ENCODE measurements at regions not wholly inside any gene's neighbourhood (a gene's known extent, or its start where the extent isn't known, plus 50 kb on each side); places are given as distances from the start of the nearest gene placed in this dataset.

DNA sequence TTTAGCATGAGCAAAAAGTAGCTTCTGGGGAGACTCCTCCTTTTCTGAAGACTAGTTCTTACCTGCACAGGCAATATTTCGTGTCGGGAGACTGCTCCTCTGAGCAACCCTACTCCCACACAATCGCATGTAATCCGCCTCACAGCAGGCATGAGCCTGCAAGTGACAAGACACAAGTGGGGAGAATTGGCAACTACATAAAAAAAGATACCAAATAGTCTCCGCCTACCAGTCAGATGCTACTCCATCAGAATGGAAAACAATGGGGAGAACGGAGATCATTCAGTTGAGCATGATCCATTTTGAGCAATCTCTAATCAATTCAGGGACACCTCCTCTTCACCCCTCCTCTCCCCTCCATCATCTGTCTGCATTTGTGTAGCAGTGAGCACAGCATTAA lies 321.0 kb downstream of the COG6 start:
- no peak for DNase-seq

DNA sequence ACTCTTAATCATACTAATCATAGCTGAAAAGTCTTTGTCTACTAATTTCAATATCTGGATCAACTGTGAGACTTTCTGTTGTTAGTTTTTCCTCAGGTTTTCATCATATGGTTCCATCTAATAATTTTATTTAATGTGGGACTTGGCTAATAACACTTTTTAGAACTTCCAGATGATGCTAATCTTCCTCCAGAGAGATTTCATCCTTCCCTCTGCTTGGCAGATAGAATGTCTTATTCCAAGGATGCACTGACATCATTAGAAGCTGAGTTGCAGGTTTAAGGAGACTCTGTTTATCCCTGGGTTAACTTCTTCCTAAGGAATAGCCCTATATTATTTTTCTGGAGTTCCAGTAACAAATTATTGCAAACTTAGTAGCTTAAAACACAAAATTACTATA lies 325.6 kb downstream of the COG6 start:
- no peak for DNase-seq

DNA sequence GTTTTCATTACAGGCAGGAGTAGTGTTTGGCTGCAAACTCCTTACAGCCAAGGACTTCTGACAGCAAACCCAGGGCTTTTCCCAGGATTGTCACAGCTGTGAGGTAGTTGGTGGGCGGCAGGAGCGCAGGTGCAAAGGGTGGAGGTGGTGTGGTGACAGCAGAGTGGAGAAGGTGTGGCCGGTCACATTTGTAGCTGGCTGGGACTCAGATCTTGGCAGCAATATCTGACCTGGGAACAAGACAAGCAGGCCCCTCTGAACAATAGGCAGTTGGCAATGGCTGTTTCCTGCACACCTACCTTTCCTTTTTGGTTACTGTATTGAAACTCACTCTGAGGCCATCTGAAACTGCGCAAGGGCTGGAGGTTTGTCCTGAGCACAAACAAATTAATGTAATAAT lies 327.3 kb downstream of the COG6 start:
- no peak for DNase-seq

DNA sequence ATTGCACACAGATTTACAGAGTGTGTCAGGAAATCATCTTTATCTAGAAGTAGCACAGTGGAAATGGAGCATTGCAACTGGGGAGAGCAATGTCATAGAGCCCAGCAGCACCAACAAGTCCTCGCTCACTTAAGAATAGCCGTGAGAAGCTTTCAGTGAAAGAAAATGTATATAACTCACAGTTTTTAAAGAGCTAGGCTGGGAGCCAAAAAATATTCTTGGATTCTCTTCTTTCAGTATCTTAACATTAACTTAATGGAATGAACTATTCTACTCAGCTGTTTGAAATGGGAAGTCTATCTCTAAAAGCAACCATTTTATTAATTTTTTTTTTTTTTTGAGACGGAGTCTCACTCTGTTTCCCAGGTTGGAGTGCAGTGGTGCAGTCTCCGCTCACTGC lies 329.6 kb downstream of the COG6 start:
- no peak for DNase-seq

DNA sequence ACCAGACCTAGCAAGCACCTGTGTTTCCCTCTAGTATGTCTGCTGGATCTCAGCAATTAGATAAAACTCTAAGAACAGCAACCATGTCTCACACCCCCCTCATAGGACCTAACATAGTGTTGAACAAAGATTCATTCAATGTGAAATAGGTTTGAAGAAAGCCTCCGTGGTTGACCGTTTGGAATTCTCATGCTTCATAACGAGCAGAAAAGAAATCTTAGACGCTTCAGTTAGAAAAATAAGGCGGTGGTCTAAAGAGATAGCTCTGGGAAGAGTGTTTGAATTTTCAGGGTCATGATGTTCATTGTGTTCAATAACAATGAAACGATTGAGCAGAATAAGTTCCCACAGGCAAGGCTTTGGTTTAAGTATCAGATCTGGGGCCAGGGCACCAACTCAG lies 332.9 kb downstream of the COG6 start:
- no peak for DNase-seq

DNA sequence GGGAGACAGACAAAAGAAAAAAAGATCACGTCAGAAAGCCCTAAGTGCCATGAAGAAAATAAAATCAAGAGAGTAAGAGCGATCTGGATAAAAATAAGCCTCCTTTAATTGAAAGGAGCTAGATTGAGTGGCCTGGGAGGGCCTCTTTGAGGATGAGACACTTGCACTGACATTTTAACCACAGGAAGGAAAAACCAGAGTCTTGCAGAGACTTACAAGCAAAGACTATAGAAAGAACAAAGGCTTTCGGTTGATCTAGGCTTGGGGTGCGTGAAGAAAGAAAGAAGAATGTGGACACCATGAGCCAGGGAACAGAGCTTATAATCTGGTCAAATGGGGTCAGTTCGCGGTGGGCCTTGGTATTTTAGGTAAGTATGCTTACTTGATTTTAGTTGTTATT lies 342.7 kb downstream of the COG6 start:
- no peak for DNase-seq

DNA sequence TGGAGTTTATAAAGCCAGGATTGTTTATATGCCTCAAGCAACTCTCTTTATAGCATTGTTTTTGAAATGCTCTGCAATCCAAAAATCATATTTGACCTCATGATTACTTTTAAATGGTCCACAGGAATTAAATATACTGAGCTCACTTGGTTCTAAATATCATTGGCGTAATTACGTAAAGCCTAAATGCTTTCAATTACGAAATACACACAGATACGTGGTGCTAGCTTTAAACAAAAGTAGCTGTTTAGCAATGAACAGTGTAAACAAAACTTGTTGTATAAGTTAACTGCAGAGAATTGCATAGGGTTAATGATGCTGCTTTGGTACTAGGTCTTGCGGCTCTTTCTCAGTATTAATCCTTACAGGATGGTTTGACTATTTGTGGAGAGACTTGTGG lies 346.6 kb downstream of the COG6 start:
- no peak for DNase-seq

DNA sequence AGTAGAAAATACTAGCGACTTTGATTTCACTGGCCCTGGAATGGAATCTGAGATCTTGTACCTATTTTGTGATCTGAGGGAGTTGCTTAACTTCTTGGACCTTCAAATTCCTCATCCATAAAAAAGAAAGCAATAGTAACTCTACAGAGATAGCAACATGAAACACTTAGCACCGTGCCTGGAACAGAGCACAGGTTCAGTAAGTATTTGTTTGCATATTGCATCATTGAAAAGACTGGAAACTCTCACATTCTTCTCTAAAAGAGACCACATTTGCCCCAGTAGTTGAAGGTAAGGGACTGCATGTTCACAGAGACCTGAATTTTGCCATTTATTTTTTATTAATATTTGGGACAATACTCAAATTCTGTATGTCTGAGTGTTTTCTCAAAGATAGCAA lies 358.1 kb downstream of the COG6 start:
- no peak for DNase-seq

DNA sequence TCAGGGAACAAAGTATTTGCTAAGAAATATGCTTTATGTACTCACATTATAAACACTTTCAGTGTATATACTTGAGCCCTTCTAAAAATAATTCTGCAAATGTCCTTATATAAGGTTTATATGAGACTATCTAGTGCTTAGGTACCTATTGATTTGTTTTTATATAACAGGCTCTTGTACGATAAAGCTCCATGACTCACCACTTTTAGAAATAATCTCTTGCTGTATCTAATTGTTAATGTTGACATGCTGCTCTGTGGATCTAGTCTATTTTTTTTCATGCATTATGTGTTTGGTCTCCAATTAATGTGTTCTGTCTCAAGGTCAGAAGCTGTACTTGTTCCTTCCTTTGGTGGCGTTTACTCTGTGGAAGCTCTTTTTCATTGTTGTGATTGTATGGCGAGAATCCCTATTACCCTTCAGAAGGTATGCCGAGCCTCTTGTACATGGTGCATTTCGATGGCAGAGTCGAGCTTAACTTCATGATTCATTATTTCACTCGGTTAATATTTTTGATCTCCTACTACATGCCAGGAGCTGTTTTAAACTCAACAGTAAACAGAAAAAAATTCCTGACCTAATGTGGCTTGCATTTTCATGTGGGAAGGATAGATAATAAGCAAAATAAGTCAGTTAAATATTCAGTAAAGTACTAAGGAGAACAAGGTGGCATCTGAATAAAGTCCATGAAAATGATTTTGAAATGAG lies 361.6 kb downstream of the COG6 start:
- no peak for DNase-seq

DNA sequence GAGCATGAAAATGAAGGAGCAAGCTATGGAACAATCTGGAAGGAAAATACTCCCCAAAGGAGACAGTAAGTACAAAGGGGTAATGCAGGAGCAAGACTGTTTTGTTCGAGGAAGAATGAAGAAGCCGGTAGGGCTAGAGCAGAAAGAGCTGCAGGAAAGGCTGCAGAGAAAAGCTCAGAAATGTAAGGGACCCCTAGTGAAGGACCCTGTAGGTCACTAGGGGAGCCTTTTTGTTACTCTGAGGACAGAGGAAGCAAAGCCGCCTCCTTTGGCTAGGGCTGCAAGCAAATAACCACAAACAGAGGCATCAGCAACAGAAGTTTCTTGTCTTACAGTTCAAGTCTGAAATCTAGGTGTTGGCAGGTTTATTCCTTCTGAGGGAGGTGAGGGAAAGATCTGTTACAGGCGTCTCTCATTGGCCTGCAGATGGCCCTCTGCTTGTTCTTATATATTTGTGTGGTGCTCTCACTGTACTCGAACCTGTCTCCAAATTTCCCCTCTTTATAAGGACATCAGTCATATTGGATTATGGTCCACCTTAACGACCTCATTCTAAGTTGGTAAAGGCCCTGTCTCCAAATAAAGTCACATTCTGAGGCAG lies 362.3 kb downstream of the COG6 start:
- no peak for DNase-seq

DNA sequence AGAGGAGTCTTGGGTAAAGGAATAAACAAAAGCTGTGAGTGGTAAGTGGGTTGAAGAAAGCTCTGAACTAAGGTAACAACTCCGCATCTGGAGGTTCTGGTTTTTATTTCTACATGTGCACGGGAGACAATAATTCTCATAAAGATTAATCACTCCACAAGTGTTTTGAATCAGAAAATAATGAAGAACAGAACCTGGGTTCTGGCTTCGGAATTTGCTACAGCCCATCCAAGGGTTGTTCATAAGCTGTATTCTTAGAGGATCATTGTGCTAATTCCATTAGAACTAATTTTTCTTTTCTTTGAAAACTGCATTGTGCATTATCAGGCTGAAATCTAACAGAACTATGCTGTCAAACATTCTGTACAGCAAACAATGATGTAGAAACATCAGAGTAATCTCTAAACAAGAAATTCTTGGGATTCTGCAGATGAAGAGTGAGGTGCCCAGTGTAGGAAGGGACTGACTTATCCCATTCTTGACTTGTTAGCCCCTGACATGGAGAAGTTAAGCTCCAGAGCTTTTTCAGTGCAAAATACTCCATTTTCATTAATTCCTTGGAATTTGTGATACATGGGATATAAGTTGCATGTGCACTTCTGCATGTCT lies 368.2 kb downstream of the COG6 start:
- DNase-seq, result no peak

DNA sequence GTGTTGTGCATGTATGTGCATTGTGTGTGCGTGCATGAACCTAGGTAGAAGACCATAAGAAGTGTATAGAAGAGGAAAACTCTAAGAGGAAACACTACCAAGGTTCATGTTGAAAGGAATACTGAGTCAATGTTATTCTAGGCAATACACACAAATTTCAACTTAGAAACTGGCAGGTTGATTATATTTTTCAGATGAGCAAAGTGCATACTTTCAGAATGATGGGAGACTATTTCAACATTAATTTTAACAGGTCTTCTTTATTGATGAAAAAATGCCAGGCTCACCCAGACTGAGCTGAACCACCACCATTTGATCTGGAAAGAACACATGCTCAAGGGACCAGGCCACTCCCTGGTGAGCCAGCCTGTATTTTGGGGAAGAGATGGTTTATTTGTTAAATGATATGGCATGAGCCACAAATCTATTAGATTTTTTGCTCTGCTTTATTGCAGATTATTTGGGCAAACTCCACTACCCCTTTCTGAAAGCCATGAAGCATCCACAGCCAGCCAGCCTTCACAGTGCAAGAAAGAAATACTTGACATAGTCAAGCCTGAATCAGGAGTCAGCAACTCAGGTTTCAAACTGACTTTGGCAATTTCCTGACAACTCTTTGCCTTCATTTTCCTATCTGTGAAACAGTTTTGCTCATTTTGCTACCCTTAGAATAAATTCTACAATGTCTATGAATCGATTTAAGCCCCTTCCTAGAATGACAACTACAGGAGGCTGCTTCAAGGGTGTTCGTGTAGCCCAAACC lies 368.9 kb downstream of the COG6 start:
- DNase-seq, result no peak

DNA sequence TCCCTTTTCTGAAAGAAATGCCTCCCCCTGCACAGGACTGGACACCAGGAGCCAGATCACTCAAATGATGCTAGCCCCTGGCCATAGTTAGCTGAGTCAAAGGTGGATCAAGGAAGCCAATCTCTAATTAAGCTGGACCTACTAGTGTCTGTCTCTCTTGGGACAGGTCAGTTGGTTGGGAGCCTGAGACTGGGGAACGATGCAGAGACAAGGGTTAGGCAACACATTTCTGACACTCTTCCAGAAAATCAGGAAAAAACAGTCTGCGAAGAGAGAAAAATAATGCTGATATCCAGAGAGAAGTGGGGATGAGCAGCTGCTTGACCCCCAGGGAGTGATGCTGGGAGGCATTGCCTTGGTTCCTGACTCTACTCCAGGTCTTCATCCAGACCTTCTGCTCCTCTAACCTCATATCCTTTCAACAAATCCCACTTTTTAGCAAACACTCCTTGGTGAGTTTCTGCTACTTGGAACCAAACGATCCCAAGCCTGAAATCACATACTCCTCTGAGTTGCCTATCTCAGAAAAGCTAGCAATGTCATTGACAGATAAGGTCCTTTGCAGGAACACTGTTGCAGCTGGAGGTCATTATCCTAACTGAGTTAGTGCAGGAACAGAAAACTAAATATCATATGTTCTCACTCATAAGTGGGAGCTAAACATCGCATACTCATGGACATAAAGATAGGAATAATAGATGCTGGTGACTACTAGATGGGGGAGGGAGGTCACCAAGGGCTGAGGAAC lies 369.7 kb downstream of the COG6 start:
- DNase-seq, result no peak

DNA sequence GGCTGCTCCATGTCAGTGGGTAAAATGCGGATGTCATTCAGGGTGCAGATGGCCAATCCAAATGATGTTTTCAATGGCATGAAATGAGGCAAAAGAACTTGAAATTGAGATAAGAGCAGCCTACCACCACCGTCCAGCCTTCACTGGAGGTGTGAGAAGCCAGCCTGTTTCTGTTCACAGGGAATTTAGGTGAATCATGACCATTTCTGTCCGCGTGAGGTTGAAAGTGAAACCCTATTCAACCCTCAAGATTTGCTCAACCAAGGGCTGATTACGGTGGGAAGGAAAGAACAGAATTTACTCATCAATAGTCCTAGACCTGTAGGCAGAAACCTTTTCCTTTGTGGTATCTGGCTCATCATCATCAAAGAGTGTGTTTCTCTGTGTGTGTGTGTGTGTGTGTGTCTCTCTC lies 370.7 kb downstream of the COG6 start:
- peak; percentile 61 for DNase-seq

DNA sequence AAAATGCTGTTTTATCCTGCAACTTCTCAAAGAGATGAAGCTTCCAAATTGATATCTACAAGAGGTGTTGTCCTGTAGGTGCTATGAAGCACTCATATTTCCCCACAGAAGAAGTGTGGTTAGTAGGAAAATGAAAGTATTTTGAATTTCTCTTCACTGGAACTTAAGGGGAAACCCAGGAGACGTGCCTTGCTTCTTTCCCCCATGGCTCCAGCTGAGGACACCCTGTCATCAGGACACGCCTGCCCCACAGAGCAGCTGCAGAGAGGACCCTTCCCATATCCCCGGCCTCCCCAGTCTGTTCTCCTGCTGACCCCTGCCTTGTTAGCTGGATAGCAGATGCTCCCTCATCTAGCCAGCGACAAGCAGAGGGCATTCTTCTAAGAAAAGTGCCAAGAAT lies 371.3 kb downstream of the COG6 start:
- peak; percentile 30 for DNase-seq

DNA sequence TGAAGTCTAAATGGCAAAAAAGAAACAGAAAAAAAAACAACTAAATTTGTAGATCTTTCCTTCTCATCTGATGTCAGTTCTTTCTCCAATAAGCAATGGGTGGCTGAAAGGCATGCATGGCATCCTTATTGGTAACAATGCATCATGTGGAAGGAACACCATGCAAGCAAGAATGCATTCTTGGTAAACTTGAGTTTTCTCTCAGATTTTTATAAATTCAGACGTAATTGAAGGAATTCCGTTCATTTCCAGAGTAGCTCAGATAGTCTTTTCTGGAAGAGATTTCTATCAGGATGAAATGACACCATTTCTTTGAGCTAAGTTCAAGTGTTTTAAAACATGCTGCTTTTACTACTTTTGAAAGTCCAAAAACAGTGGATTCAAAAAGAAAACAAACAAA lies 373.0 kb downstream of the COG6 start:
- no peak for DNase-seq

DNA sequence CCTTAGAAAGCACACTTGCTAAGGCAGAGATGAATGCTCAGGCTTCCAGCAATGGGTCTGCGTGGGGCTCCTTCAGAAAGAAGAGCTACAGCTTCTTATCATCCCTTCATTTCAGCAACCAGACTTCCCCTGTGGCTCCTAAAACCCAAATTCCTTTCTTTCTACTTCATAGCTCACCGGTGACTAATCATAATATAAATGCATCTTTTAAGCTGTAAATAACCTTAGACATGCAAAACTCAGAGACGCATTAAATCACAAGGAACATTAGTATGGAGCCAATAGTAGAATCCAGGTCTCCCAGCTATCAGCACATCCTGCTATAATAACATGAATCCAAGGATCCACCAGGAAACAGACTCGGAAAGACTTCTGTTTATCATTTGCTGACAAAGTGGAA lies 375.6 kb downstream of the COG6 start:
- DNase-seq, result no peak

DNA sequence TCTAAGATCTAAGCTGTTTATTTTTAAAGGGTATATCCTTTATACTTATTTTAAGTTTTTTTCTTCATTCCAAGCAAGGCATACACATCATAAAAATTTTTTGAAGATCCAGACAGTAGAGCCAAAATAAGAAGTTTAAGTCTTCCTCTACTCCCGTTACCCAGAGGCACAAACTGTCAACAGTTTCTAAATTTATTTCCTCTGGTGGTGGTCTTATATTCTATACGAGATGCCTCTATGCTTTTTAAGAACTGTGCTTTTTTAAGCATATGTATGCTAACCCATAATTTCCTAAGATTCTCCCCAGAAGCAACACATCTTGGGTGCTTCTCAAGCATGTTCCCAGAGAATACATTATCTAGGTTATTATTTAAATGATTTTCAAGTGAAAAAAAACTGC lies 383.6 kb downstream of the COG6 start:
- no peak for DNase-seq

DNA sequence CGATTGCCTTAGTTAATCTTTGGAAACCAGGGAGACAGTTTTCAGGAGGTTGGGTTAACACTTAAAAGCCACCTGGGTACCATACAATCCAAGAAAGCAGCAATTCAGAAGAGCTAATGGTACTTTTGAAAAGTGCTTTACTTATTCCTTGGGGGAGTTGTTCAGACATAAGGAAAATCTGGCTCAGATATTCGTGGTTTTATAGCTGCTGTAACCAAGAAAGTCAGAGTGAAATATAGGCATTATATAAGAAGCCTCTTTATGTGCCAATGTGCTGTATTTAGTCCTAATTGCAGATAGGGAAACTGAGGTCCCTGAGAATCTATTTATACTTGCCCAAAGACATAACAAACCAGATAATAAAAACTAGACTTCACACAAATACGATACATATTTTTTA lies 387.5 kb downstream of the COG6 start:
- no peak for DNase-seq

DNA sequence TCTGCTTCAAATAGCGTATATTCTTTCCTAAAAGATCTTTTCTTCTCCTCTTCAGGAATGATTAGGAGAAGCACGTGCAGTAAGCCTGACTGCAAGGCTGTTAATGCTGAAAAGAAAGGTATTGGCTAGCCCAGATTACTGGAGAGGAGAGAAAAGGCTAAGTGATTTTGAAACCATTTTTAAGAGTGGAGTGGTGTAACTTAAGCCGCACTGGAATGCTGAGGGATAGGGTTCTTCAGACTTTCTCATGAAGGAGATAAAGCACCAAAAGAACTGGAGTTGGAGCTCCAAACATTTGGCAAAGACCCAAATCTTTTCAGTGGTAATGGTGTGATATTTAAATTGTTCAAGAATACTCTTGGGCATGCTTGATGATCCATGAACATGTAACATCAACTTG lies 388.3 kb downstream of the COG6 start:
- no peak for DNase-seq

DNA sequence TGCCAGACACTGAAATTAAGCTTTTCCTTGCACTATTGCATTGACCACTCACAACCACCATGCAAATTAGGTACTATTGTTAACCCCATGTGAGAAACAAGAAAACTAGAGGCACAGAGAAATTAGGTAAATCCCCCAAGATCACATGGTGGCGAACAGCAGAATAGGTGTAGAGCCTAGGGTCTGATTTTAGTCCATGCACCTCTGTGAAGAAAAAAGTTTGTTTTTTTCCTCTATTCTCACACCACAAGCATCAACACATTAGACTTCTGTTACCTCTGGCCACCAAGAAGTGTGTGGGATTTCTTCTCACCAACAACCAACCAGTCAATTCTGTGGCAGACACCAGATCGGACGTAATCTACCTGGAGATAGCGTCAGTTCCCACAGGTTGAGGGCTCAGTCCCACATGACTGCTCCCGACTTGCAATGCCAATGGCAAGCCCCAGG lies 391.9 kb downstream of the COG6 start:
- no peak for DNase-seq

DNA sequence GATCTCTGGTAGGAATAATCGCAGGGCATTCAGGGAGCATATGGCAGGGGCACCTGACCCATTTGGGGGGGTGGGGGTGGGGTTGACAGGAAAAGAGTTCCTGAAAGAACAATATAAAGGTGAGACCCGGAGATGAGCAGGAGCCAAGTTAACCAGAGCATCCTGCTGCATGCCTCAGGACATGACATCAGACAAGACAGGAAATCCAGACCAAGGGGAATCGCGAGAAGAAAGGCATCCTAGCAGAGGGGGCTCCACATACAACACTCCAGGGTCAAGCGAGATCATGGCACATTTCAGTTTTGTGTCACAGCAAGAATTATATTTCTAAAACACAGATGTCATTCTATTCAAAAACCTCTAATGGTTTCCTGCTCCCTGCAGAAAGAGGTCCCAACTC lies 393.1 kb downstream of the COG6 start:
- DNase-seq, result no peak

DNA sequence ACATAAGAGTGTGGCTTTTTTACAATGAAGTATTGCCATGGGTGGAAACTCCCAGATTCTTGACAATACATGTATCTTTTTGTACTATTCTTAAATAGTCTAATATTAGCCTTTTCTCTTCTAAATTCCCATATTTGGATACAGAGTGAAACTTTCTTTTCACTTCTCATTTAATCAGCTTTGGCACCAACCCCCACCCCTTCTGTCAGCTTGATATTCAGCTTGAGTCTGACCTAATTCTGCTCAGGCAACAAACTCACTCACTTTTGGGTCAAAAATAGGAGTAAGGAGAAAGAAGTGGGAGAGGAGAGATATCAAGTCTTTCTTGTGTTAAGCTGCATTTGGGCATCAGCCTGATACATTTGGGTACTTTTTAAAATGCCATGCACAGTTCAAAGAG lies 397.5 kb downstream of the COG6 start:
- DNase-seq, result no peak

All from stimulated activated naive CD4-positive, alpha-beta T cell treated with Interleukin-2 at 50 U/mL for 16 hours (primary cell).